BJ (cell line): ENCODE measurements at regions not wholly inside any gene's neighbourhood (a gene's known extent, or its start where the extent isn't known, plus 50 kb on each side); places are given as distances from the start of the nearest gene placed in this dataset.

Experiments used
- CTCF ChIA-PET: fragments of 350-600 bp; formaldehyde crosslinking; extraction: SDS; loops from one replicate; lab custom pipeline; 2021; ENCODE audit warnings: antibody characterized with exemption, inconsistent platforms; lab: Yijun Ruan, JAX
- POLR2A ChIA-PET: fragments of 300-600 bp; sonication (Branson Sonifier 250); formaldehyde crosslinking; extraction: SDS; loops from one replicate; lab custom pipeline; 2021; ENCODE audit warnings: antibody characterized with exemption; lab: Charles Lee
- DNase-seq: peaks from one replicate; pipeline ENCODE4 v3.0.0-alpha.2; 2011; ENCODE audit warnings: low read depth
- H3K27me3 ChIP-seq: 2 replicates; pipeline ENCODE4 v1.6.0; 2011; ENCODE audit warnings: low read length; ENCODE audit not compliant: control insufficient read depth, insufficient read depth
- H3K36me3 ChIP-seq: 2 replicates; pipeline ENCODE4 v1.5.1; 2011; ENCODE audit warnings: low read length; ENCODE audit not compliant: control insufficient read depth, insufficient read depth
- H3K4me3 ChIP-seq: 2 replicates; pipeline ENCODE4 v1.5.1; 2011; ENCODE audit warnings: low read depth, mild to moderate bottlenecking, control low read depth, low read length
- TF ChIP-seq, protein P1 (sequence below): IDR thresholded peaks from 2 replicates; pipeline ENCODE4 v1.5.1; 2011; ENCODE audit warnings: low read depth, mild to moderate bottlenecking, control low read depth, inconsistent platforms, low read length, moderate library complexity; ENCODE audit not compliant: insufficient read depth

DNA sequence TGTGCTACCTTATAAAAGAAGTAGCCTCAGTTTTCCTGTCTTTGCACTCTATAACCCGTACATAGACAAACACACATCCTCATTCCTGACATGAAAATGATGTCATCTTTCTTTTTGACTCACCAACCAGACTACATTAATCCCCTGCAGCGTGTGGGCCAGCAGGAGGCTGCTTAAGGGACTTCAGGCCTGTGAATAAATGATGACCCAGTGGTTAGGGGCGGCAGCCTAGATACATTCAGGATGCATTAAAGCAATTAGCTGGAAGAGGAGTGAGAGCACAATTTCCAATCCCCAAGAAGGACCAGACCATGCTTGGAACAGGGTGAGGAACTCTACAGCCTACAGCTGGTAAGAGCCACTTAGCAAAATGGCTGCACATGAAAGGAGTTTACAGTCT, 57.3 kb upstream of the KLF7 start:
- Histone ChIP-seq H3K36me3 (no peaks in the 10 kb centered on the region), H3K4me3 (no peak overlapping the region), H3K27me3 (no peaks in the 10 kb centered on the region)
- TF ChIP-seq, protein P1, sequence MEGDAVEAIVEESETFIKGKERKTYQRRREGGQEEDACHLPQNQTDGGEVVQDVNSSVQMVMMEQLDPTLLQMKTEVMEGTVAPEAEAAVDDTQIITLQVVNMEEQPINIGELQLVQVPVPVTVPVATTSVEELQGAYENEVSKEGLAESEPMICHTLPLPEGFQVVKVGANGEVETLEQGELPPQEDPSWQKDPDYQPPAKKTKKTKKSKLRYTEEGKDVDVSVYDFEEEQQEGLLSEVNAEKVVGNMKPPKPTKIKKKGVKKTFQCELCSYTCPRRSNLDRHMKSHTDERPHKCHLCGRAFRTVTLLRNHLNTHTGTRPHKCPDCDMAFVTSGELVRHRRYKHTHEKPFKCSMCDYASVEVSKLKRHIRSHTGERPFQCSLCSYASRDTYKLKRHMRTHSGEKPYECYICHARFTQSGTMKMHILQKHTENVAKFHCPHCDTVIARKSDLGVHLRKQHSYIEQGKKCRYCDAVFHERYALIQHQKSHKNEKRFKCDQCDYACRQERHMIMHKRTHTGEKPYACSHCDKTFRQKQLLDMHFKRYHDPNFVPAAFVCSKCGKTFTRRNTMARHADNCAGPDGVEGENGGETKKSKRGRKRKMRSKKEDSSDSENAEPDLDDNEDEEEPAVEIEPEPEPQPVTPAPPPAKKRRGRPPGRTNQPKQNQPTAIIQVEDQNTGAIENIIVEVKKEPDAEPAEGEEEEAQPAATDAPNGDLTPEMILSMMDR, result no peak
- DNase-seq, result peak; percentile 15
- CTCF ChIA-PET, result interaction anchor here (1.5 kb wide), 1 partner anchor 13 kb away, joined by 4 read pairs; no protein-coding TSS in a partner anchor
- POLR2A ChIA-PET, result no interaction called here

DNA sequence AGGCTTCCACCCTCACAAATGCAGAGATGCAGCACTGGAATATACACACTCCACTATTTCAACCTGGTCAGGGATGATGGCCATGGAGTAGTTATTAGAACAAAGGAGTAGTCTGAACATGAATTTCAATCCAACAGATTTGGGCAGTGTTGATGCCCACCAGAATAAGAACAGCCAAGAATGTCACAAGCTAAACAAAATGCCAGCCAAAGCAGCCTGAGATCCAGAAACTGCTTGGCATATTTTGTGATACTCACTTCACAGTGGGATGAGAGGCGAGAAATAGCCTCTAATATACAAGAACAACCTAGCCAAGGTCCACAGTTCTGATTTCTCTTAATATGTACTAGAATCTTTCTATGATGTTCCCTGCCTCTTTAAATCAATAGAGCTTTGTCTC, 58.6 kb upstream of the KLF7 start:
- Histone ChIP-seq H3K4me3 (no peak overlapping the region), H3K27me3 (no peaks in the 10 kb centered on the region), H3K36me3 (no peaks in the 10 kb centered on the region)
- TF ChIP-seq, protein P1, result no peak
- CTCF ChIA-PET, result no interaction called here
- DNase-seq, result no peak
- POLR2A ChIA-PET, result interaction anchor here (0.6 kb wide), 1 partner anchor 66 kb away, joined by 3 read pairs; no protein-coding TSS in a partner anchor

DNA sequence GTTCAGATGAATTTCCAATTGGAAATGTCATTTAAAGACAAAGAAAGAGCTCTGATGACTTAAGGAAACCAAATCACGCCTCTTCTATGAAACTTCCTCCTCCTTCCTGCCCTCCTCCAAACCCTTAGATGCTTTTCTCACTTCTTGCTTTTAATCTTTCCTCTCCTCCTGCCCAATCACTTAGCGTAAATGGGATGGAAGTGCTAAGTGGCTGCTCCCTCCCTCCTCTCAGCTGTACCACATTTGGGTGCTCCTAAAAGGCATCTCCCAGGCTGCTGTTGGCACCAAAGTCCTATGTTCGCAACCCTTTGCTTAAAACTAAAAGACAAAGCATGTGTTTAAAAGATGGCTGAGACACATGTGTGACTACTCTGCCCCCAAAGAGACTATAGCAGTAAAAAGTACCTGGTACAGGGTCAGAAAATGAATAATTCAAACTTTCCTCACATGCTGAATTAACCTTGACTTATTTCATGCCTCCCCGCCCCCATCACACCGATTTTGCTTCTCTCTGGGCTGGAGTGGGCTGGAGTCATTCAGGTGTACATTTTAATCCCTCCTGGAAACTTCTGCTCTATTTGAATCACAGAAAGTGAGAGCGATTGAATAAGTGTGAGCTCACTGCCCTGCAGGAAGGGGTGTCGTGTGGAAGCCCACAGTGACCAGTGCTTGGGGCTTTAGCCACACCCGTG, 59.2 kb upstream of the KLF7 start:
- Histone ChIP-seq H3K36me3 (no peaks in the 10 kb centered on the region), H3K27me3 (no peaks in the 10 kb centered on the region), H3K4me3 (no peak overlapping the region)
- POLR2A ChIA-PET, result interaction anchor here (0.6 kb wide), 1 partner anchor 66 kb away, joined by 3 read pairs; no protein-coding TSS in a partner anchor
- CTCF ChIA-PET, result no interaction called here
- DNase-seq, result no peak
- TF ChIP-seq, protein P1, result no peak

GRCh38 chr2:207225773-207226172, 60.0 kb upstream of the KLF7 start:
- ChIA-PET POLR2A (no interaction called here), CTCF (no interaction called here)
- Histone ChIP-seq H3K4me3 (no peak overlapping the region), H3K27me3 (no peaks in the 10 kb centered on the region), H3K36me3 (no peaks in the 10 kb centered on the region)
- TF ChIP-seq, protein P1, result no peak
- DNase-seq, result no peak

DNA sequence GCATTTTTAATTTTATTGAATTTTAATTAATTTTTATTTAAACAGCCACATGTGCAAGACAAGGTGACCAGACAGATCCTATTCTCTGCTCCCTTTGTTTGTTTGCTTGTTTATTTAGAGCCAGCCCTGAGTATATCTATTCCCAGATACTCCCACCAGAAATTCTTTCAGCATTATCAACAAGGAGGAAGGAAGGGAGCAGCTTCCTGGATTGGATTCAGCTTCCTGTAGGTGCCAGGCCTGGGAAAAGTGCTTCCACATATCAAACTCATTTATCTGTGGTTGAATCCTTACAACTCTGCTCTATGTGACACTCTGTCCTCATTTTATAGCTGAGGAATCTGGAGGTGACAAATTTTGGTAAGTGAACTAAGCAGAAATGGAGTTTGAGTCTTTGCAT, 60.5 kb upstream of the KLF7 start:
- POLR2A ChIA-PET, result no interaction called here
- TF ChIP-seq, protein P1, result no peak
- DNase-seq, result no peak
- Histone ChIP-seq H3K27me3 (no peaks in the 10 kb centered on the region), H3K36me3 (no peaks in the 10 kb centered on the region), H3K4me3 (no peak overlapping the region)
- CTCF ChIA-PET, result no interaction called here
